ENCODE measurements at regions not wholly inside any gene's neighbourhood (a gene's known extent, or its start where the extent isn't known, plus 50 kb on each side); places are given as distances from the start of the nearest gene placed in this dataset.

- Histone ChIP-seq H4K20me1 (ENCODE audit: control insufficient read depth, insufficient read depth, insufficient read length) (no peaks in the 10 kb centered on the region), H3K14ac (ENCODE audit: insufficient read depth, low read length) (no peak overlapping the region), H3K27me3 (ENCODE audit: insufficient read depth, low read length) (no peaks in the 10 kb centered on the region), H3K9ac (ENCODE audit: extremely low read depth, insufficient read length, low read length) (no peak overlapping the region), H2BK5ac (ENCODE audit: insufficient read length, low read length) (no peak overlapping the region), H3K23ac (ENCODE audit: insufficient read length, low read depth, low read length) (no peak overlapping the region), H4K91ac (ENCODE audit: insufficient read length, low read depth, low read length) (no peak overlapping the region), H2BK15ac (ENCODE audit: low read depth, low read length) (no peak overlapping the region), H3K4ac (ENCODE audit: low read depth, low read length) (no peak overlapping the region), H3K79me2 (ENCODE audit: insufficient read depth, low read length) (no peaks in the 10 kb centered on the region), H4K8ac (replicated peaks; ENCODE audit: insufficient read length, low read depth, low read length) (no peak overlapping the region), H3K4me1 (ENCODE audit: insufficient read depth, low read length) (peaks cover 2% of the 10 kb centered on the region; the same call in 1 of the 2 replicates), H2BK120ac (ENCODE audit: low read depth, low read length, poor library complexity, severe bottlenecking) (no peak overlapping the region), H3T11ph (ENCODE audit: low read length) (no peak overlapping the region), H3K4me2 (ENCODE audit: insufficient read depth, insufficient read length, low read length) (no peak overlapping the region), H4K5ac (ENCODE audit: insufficient read length, low read depth, low read length) (no peak overlapping the region), H3K23me2 (ENCODE audit: insufficient read length, low read depth, low read length, poor library complexity, severe bottlenecking) (no peaks in the 10 kb centered on the region), H2AFZ (ENCODE audit: low read length) (no peak overlapping the region), H3K79me1 (ENCODE audit: insufficient read depth, low read depth, low read length, poor library complexity, severe bottlenecking) (no peaks in the 10 kb centered on the region), H2BK20ac (ENCODE audit: low read depth, low read length, poor library complexity, severe bottlenecking) (no peak overlapping the region), H3K56ac (ENCODE audit: insufficient read length, low read depth, low read length) (no peak overlapping the region), H3K27ac (ENCODE audit: insufficient read length, low read depth, low read length) (no peak overlapping the region), H2AK5ac (ENCODE audit: insufficient read length, low read length) (no peak overlapping the region), H3K9me3 (ENCODE audit: control insufficient read depth, low read depth, low read length) (no peaks in the 10 kb centered on the region), H2BK12ac (ENCODE audit: insufficient read length, low read depth, low read length) (no peak overlapping the region), H3K18ac (ENCODE audit: insufficient read length, low read depth, low read length) (no peak overlapping the region)
- Mint-ChIP-seq H3K27ac (peak overlapping the region in 1 of 3 experiments; percentile 80; a peak in 1 of 7 replicates), H3K36me3 (ENCODE audit: insufficient read depth in 1 of 3, low read depth in 3 of 3) (peaks cover 0 to 10% (median 2%) of the 10 kb centered on the region in 3 experiments; a peak in 3 of 7 replicates), H3K4me3 (no peak overlapping the region), H3K9me3 (peaks cover 9 to 10% of the 10 kb centered on the region in 2 experiments; a peak in 4 of 5 replicates), H3K4me1 (peaks cover 7 to 8% of the 10 kb centered on the region in 2 experiments), H3K27me3 (ENCODE audit: low read depth) (peaks cover 3% of the 10 kb centered on the region)
- WGBS (ENCODE audit: extremely low coverage, insufficient read length, low lambda C conversion rate) = no CpG with 5 or more reads among the region's 25 CpGs
- TF ChIP-seq CTCF (conservative IDR thresholded peaks at IDR 0.05) = no peak
- no peak for DNase-seq
Measured at GRCh38 chr13:21817878-21818277, 147.0 kb downstream of the FGF9 start.
